Adipocyte (in vitro differentiated cells): ENCODE measurements at regions not wholly inside any gene's neighbourhood (a gene's known extent, or its start where the extent isn't known, plus 50 kb on each side); places are given as distances from the start of the nearest gene placed in this dataset.

Experiments
- DNase-seq: peaks from one replicate; pipeline ENCODE4 v3.0.0-alpha.2; 2015; ENCODE audit warnings: low read depth
- H3K27me3 ChIP-seq: replicated peaks from 2 replicates; pipeline ENCODE4 v1.7.0; 2013; ENCODE audit warnings: mild to moderate bottlenecking, low read length, moderate library complexity; ENCODE audit not compliant: control insufficient read depth, insufficient read depth
- H3K36me3 ChIP-seq: 2 replicates; pipeline ENCODE4 v1.7.0; 2013; ENCODE audit warnings: low read length, mild to moderate bottlenecking, moderate library complexity; ENCODE audit not compliant: control insufficient read depth, insufficient read depth, severe bottlenecking
- H3K4me1 ChIP-seq: 2 replicates; pipeline ENCODE4 v1.7.0; 2013; ENCODE audit warnings: mild to moderate bottlenecking, low read length, moderate library complexity; ENCODE audit not compliant: control insufficient read depth, insufficient read depth
- H3K4me3 ChIP-seq: 2 replicates; pipeline ENCODE4 v1.7.0; 2013; ENCODE audit warnings: mild to moderate bottlenecking, low read length, moderate library complexity
- H3K9ac ChIP-seq: 2 replicates; pipeline ENCODE4 v1.7.0; 2013; ENCODE audit warnings: mild to moderate bottlenecking, low read length, moderate library complexity
- H3K9me3 ChIP-seq: 2 replicates; pipeline ENCODE4 v1.7.0; 2013; ENCODE audit warnings: mild to moderate bottlenecking, low read length, moderate library complexity; ENCODE audit not compliant: control insufficient read depth

- H3K9me3 ChIP-seq, result no peaks in the 10 kb centered on the region
- DNase-seq, result no peak
- H3K36me3 ChIP-seq, result no peaks in the 10 kb centered on the region
- H3K27me3 ChIP-seq, result no peaks in the 10 kb centered on the region
- H3K4me3 ChIP-seq, result no peak overlapping the region
- no peak overlapping the region for H3K9ac ChIP-seq
- H3K4me1 ChIP-seq, result no peaks in the 10 kb centered on the region
Observed at GRCh38 chr4:84100071-84100470, 399.0 kb downstream of the NKX6-1 start.

GRCh38 chr4:84099599-84099998 lies 399.5 kb downstream of the NKX6-1 start:
- H3K4me3 ChIP-seq, result no peak overlapping the region
- H3K9me3 ChIP-seq, result no peaks in the 10 kb centered on the region
- no peaks in the 10 kb centered on the region for H3K36me3 ChIP-seq
- no peaks in the 10 kb centered on the region for H3K27me3 ChIP-seq
- H3K9ac ChIP-seq, result no peak overlapping the region
- H3K4me1 ChIP-seq, result no peaks in the 10 kb centered on the region
- no peak for DNase-seq

DNA sequence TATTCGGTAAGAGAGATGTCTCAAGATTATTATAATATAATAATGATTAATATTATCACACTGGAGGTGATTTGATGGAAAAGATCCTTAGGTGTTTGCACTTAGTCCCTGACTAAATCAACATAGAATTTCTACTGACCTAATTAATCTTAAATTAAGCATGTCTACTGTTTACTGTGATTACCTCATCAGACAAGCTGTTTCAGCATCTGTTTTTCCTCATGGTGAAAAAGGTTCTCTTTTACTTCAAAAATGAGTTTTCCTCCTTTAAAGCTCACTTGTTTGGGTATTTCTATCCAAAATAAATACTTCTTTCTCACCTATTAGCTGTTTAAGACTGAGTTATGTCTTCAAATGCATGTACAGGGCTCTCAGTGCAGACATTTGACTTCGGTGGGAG lies 407.8 kb downstream of the NKX6-1 start:
- Histone ChIP-seq H3K4me1 (no peaks in the 10 kb centered on the region), H3K4me3 (no peak overlapping the region), H3K36me3 (no peaks in the 10 kb centered on the region), H3K9me3 (no peaks in the 10 kb centered on the region), H3K27me3 (peaks cover 4% of the 10 kb centered on the region), H3K9ac (no peak overlapping the region)
- no peak for DNase-seq

- Histone ChIP-seq H3K27me3 (peaks cover 4% of the 10 kb centered on the region), H3K9me3 (no peaks in the 10 kb centered on the region), H3K4me1 (no peaks in the 10 kb centered on the region), H3K36me3 (no peaks in the 10 kb centered on the region), H3K9ac (no peak overlapping the region), H3K4me3 (no peak overlapping the region)
- no peak for DNase-seq
Observed at GRCh38 chr4:84089652-84090437, 409.2 kb downstream of the NKX6-1 start.

DNA sequence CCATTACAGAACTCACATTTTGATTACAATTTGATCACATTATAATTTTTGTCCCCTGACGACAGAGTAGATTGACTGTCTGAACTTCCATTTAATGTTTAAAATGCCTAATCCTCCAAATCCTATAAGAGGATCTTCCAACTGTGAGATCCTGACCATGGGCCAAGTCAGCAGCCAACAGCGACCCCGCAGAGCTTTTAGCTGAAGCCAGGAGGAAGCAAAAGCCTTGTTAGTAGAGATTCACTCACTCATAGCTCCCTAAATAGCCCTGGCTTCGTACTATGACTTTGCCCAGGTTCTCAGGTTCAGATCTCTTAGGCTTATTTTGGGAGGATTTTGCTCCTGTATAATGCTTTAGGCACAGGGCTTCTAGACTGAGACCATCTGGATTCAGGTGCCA lies 413.1 kb downstream of the NKX6-1 start:
- Histone ChIP-seq H3K9me3 (no peaks in the 10 kb centered on the region), H3K36me3 (no peaks in the 10 kb centered on the region), H3K9ac (no peak overlapping the region), H3K4me3 (no peak overlapping the region), H3K27me3 (peaks cover 8% of the 10 kb centered on the region), H3K4me1 (no peaks in the 10 kb centered on the region)
- DNase-seq, result no peak

DNA sequence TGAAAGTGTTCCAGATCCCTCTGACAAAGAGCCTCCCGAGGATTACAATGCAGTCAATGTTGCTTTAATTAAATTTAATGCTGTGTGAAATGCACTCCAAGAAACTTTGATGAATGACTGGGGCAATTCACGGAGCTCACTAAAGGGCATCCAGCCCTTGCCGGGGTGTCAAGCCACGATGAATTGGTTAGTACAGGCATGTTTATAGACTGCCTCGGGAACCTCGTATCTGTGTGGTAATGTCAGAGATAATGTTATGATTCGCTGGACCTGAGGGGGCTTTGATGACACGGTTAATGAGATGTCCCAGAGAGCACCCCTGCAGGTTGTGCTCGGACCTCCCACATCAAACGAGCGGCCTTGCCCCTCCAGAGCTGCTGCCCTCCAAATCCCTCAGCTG lies 428.8 kb downstream of the NKX6-1 start:
- Histone ChIP-seq H3K9ac (no peak overlapping the region), H3K9me3 (peaks cover 4% of the 10 kb centered on the region), H3K27me3 (peaks cover 5% of the 10 kb centered on the region), H3K36me3 (no peaks in the 10 kb centered on the region), H3K4me3 (no peak overlapping the region), H3K4me1 (no peaks in the 10 kb centered on the region)
- no peak for DNase-seq

DNA sequence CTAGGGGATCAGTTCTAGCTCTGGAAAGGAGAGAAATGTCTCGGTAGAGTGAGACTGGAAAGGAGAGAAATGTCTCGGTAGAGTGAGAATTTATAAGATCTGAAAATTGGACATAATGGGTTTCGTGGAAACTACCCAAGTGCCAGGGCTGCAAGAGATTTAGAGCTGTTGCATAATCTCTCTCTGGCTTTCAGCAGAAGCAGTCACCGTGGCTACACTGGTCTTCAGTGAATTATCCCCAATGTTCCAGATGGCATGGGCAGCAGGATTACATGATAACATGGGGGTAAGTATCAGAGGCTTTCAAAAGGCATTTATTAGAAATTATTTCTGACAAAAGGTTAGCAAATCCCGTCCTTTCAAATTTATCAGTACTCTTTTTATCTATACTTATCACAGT lies 435.5 kb downstream of the NKX6-1 start:
- DNase-seq, result no peak
- Histone ChIP-seq H3K4me1 (no peaks in the 10 kb centered on the region), H3K4me3 (no peak overlapping the region), H3K36me3 (no peaks in the 10 kb centered on the region), H3K27me3 (no peaks in the 10 kb centered on the region), H3K9me3 (no peaks in the 10 kb centered on the region), H3K9ac (no peak overlapping the region)

DNA sequence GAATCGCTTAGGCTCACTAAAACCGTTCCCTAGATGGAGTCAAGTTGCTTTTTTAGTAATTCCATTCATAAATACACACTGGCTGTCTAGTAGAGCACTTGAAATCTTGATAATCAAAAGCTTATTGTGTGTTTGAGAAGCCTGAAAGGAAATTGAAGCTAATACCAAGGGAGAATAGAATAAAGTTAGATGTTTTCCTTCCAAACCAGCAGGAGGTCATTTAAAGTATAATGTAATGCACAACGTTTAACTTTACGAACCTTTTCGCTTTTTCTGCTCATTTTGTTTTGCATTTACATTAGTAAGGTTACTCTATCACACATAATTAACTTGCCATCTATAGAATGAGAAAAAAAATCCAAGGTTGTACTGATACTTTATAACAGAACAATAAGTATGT lies 440.9 kb downstream of the NKX6-1 start:
- H3K4me1 ChIP-seq, result no peaks in the 10 kb centered on the region
- no peak overlapping the region for H3K9ac ChIP-seq
- DNase-seq, result no peak
- no peaks in the 10 kb centered on the region for H3K36me3 ChIP-seq
- no peaks in the 10 kb centered on the region for H3K9me3 ChIP-seq
- no peak overlapping the region for H3K4me3 ChIP-seq
- H3K27me3 ChIP-seq, result no peaks in the 10 kb centered on the region

DNA sequence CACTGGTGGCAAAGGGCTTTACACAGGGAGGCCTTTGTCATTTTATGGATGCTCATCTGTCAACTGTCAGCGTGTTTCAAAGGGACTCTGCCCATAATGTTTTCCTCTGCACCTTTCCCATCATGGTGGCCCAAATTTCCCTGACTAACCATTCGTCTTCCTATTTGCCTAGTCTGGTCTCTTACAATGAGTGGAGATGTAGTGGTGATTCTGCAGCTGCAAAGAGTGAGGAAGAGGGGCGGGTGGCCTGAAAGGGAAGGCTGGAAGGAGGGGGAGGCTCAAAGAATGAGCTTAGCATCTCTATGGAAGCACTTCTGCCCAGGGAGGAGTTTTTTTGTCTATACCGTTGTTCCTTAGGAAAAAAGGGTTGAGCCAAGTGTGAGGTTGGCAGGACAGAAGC lies 447.5 kb downstream of the NKX6-1 start:
- Histone ChIP-seq H3K27me3 (no peaks in the 10 kb centered on the region), H3K4me3 (no peak overlapping the region), H3K9ac (no peak overlapping the region), H3K9me3 (no peaks in the 10 kb centered on the region), H3K4me1 (no peaks in the 10 kb centered on the region), H3K36me3 (no peaks in the 10 kb centered on the region)
- DNase-seq, result no peak

- Histone ChIP-seq H3K36me3 (no peaks in the 10 kb centered on the region), H3K9me3 (no peaks in the 10 kb centered on the region), H3K4me3 (no peak overlapping the region), H3K27me3 (no peaks in the 10 kb centered on the region), H3K4me1 (no peaks in the 10 kb centered on the region), H3K9ac (no peak overlapping the region)
- DNase-seq, result no peak
Observed at GRCh38 chr4:84051089-84051488, 448.0 kb downstream of the NKX6-1 start.

DNA sequence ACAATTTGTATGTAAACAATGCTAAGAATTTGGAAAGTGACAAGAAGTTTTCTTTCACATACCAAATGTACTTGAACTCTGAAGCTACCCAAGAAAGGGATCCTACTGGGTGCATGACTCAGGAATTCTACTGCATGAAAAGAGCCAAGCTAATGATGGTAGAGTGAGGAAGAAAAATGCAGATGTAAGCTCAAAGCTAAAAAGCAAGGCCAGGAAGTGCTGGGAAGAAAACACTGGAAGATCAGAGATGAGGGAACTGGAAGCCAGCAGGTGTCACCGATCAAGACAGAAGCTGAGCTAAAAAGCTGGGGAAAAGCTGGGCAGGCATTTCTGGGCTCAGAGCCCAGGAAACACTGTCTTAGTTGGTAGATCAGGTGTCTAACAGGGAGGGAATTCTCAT lies 449.1 kb downstream of the NKX6-1 start:
- DNase-seq, result no peak
- Histone ChIP-seq H3K4me1 (no peaks in the 10 kb centered on the region), H3K4me3 (no peak overlapping the region), H3K36me3 (no peaks in the 10 kb centered on the region), H3K9me3 (no peaks in the 10 kb centered on the region), H3K27me3 (no peaks in the 10 kb centered on the region), H3K9ac (no peak overlapping the region)

DNA sequence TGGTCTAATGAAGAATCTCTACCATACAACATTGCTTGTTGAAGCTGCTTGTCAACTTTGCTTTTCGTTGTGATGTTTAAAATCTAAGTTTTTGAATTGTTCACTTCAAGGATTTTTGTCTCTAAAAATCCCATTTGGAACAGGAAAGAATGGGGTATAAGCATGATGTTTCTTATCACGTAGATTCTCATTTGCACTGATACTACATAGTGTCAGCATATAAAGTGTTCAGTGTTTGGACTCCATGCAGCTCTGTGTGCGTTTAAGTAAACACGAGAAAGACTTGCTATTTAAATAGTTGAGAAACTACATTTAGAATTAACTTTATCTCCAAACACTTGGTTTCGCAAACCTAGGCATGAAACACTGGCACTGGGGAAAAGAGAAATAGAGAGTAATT lies 452.5 kb downstream of the NKX6-1 start:
- no peak for DNase-seq
- Histone ChIP-seq H3K9ac (no peak overlapping the region), H3K4me1 (no peaks in the 10 kb centered on the region), H3K36me3 (no peaks in the 10 kb centered on the region), H3K4me3 (no peak overlapping the region), H3K27me3 (no peaks in the 10 kb centered on the region), H3K9me3 (no peaks in the 10 kb centered on the region)
